AG04449 (cell line): ENCODE measurements at regions not wholly inside any gene's neighbourhood (a gene's known extent, or its start where the extent isn't known, plus 50 kb on each side); places are given as distances from the start of the nearest gene placed in this dataset.
"Not testable (repeated sequence)": the region's sequence is repeated elsewhere in the genome, so short reads cannot be mapped to it uniquely, and the experiment has no call there.

Source experiments
- CTCF ChIA-PET: fragments of 350-600 bp; formaldehyde crosslinking; extraction: SDS; loops from one replicate; lab custom pipeline; 2021; ENCODE audit warnings: antibody characterized with exemption; lab: Yijun Ruan, JAX
- POLR2A ChIA-PET: fragments of 400-600, 350-600 bp; formaldehyde crosslinking; extraction: SDS; loops from one replicate; lab custom pipeline; 2020; ENCODE audit warnings: antibody characterized with exemption, inconsistent platforms; lab: Yijun Ruan, JAX
- DNase-seq: peaks from one replicate; pipeline ENCODE4 v3.0.0-alpha.2; 2010; ENCODE audit warnings: low read depth, low spot score
- H3K4me3 ChIP-seq: 2 replicates; pipeline ENCODE4 v1.5.1; 2011; ENCODE audit warnings: low read depth, mild to moderate bottlenecking, control low read depth, low read length
- TF ChIP-seq, protein P1 (sequence below): IDR thresholded peaks from one replicate; pipeline ENCODE4 v1.5.1; 2011; ENCODE audit warnings: mild to moderate bottlenecking, moderate library complexity, low read length, control low read depth, inconsistent platforms; ENCODE audit not compliant: insufficient read depth; ENCODE audit errors: missing control alignments

DNA sequence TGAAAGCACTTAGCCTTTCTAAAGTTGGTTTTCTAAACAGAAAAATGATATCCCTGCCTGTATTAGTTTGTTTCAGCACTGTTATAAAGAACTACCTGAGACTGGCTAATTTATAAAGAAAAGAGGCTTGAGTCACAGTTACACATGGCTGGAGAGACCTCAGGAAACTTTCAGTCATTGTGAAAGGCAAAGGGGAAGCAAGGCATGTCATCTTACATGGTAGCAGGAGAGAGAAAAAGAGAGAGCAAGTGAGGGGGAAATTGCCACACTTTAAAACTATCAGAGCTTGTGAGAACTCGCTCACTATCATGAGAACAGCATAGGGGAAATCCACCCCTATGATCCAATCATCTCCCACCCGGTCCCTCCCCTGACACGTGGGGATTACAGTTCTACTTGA, 64.9 kb downstream of the FAM170A start:
- POLR2A ChIA-PET, result no interaction called here
- TF ChIP-seq, protein P1, sequence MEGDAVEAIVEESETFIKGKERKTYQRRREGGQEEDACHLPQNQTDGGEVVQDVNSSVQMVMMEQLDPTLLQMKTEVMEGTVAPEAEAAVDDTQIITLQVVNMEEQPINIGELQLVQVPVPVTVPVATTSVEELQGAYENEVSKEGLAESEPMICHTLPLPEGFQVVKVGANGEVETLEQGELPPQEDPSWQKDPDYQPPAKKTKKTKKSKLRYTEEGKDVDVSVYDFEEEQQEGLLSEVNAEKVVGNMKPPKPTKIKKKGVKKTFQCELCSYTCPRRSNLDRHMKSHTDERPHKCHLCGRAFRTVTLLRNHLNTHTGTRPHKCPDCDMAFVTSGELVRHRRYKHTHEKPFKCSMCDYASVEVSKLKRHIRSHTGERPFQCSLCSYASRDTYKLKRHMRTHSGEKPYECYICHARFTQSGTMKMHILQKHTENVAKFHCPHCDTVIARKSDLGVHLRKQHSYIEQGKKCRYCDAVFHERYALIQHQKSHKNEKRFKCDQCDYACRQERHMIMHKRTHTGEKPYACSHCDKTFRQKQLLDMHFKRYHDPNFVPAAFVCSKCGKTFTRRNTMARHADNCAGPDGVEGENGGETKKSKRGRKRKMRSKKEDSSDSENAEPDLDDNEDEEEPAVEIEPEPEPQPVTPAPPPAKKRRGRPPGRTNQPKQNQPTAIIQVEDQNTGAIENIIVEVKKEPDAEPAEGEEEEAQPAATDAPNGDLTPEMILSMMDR, result no peak
- CTCF ChIA-PET, result no interaction called here

DNA sequence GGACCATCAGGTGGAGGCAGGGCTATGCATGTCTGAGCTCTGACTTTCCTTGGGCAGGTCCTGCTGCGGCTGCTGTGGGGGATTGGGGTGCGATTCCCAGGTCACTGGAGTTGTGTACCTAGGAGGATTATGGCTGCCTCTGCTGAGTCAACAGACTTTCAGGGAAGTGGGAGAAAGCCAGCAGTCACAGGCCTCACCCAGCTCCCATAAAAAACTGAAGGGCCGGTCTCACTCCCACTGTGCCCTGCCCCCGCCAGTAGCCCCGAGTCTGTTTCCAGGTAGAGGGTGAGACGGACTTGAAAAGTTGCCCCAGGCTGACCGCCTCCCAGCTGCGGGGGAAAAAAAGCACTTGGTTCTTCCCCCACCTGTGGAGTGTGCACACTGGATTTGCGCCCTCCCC, 76.7 kb downstream of the FAM170A start:
- DNase-seq, result no peak
- H3K4me3 ChIP-seq, result no peak overlapping the region
- TF ChIP-seq, protein P1, result no peak
- CTCF ChIA-PET, result no interaction called here
- POLR2A ChIA-PET, result no interaction called here

More for the DNA sequence above, 64.9 kb downstream of the FAM170A start:
- H3K4me3 ChIP-seq, result no peak overlapping the region
- no peak for DNase-seq

DNA sequence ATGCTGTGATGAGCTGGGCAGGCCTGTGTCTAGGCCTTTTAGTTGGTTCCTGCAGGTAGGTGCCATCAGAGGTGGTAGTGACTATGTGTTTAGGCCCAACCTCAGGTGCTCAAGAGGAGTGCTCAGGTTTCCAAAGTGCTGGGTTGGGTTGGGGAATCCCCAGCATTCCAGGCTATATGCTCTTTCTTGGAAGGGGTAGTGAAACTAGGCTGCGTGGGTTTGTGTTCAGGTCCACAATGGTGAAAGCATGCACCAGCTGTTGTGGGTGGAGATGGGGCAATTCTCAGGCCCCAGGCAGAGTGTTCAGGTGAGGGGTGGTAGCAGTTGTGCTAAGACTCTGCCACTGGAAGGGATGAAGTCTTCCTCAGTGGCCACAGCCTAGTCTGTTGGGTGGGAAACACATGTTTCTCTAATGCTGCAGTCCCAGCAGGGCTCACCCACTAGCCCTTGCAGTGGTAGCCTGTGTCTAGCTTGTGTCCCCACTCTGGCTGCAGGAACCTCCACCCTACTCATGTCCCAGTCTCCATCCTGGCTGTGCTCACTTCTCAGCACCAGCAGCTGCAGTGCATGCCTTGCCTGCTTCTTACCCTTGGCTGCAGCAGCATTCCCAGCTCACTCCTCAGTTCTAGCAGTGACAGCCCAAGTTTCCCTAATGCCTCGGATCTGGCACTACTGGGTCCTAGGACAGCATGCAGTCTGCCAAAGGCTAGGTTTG, 78.9 kb downstream of the FAM170A start:
- H3K4me3 ChIP-seq, result no peak overlapping the region
- TF ChIP-seq, protein P1, result no peak
- DNase-seq, result no peak
- ChIA-PET POLR2A (no interaction called here), CTCF (no interaction called here)

DNA sequence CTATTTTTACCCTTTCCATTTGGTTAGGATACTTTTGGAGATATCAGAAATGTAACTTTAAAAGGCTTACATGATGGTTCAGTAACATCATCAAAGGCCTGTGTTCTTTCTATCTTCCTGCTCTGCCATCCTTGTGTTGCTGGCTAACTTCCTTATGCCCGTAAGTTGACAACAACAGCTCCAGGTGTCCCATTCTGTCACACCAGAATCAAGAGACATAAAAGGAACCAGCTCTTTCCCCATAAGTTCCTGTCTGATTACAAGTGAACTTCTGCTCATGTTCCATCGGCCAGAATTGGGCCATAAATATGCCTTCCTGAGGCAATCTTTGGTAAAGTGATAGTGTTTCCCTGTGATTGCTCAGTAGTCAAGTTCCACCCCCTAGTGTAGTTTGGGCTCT, 92.4 kb downstream of the FAM170A start:
- no peak overlapping the region for H3K4me3 ChIP-seq
- ChIA-PET CTCF (no interaction called here), POLR2A (no interaction called here)
- TF ChIP-seq, protein P1, result no peak
- DNase-seq, result no peak

DNA sequence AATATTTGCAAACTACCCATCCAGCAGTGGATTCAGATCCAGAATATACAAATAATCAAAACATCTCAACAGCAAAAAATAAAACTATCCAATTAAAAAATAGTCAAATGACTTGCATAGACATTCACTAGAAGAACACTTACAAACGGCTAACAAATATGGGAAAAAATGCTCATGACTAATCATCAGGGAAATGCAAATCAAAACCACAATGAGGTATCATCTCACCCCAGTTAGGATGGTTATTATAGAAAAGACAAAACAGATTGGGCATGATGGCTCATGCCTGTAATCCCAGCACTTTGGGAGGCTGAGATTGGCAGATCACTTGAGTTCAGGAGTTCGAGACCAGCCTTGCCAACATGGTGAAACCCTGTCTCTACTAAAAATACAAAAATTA, 95.9 kb downstream of the FAM170A start:
- H3K4me3 ChIP-seq, POLR2A ChIA-PET, CTCF ChIA-PET, DNase-seq: not testable (repeated sequence)

DNA sequence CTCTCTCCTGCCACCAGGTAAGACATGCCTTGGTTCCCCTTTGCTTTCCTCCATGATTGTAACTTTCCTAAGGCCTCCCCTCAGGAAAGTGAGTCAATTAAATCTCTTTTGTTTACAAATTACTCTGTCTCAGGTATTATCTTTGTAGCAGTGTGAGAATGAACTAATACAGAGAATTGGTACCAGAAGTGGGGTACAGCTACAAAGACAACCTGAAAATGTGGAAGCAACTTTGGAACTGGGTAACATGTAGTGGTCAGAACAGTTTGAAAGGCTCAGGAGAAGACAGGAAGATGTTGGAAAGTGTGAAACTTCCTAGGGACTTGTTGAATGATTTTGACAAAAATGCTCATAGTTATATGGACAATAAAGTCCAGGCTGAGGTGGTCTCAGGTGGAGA, 97.2 kb downstream of the FAM170A start:
- TF ChIP-seq, protein P1, result no peak
- no peak for DNase-seq
- no peak overlapping the region for H3K4me3 ChIP-seq
- ChIA-PET CTCF (no interaction called here), POLR2A (no interaction called here)

DNA sequence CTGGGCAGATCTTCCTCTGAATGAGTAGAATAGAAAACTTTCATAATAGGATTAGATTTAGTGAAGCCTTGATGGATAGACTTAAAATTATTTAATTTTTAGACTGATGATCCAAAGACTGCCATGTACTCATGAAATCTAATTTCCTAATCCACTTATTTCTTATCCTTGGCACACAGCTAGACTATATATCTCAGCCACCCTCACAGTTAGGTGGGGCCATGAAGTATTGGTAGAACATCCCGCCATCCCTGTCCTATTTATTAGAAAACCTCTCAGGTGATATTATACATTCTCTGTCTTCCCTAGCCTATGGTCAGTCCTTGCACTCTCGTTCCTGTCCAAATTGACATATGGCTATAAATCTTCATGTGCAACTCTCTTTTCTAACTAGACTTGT, 110.9 kb downstream of the FAM170A start:
- POLR2A ChIA-PET, result no interaction called here
- TF ChIP-seq, protein P1, result no peak
- no peak for DNase-seq
- CTCF ChIA-PET, result no interaction called here
- no peak overlapping the region for H3K4me3 ChIP-seq
